ENCODE measurements at regions not wholly inside any gene's neighbourhood (a gene's known extent, or its start where the extent isn't known, plus 50 kb on each side); places are given as distances from the start of the nearest gene placed in this dataset.

DNA sequence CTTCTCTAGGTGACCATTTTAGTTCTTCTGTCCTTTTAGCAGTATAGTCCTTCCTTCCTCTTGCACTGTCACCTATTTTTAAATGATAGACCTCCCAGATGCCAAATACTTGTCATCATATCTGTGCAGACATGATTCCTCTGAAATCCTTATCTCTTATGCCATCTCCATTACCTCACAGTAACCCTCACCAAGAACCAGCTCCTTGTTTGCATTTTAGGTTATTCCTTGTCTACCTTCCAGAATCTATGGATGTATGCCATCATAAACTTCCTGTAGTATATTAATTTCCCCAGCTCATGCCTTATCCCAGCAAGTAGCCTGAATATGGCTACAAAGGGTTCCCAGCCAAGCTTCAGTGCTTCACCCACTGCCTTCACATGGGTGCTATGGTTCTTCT lies 1347.2 kb downstream of the ROBO1 start:
- intact Hi-C loops (cut with micrococcal nuclease): no loop called here
- POLR2A ChIA-PET: no interaction called here
- H3K4me3 Mint-ChIP-seq: no peak overlapping the region
- H3K27me3 Mint-ChIP-seq: no peaks in the 10 kb centered on the region
- no peak overlapping the region for H3K27ac Mint-ChIP-seq
- DNase-seq: no peak
- H3K4me1 Mint-ChIP-seq (ENCODE audit: low read depth): no peaks in the 10 kb centered on the region
- H3K9me3 Mint-ChIP-seq: peaks cover 13% of the 10 kb centered on the region
- CTCF ChIA-PET: no interaction called here
- no peaks in the 10 kb centered on the region for H3K36me3 Mint-ChIP-seq

GRCh38 chr3:78421247-78421966 lies 1346.4 kb downstream of the ROBO1 start:
- CTCF ChIA-PET: no interaction called here
- no peak for DNase-seq
- peaks cover 9% of the 10 kb centered on the region for H3K9me3 Mint-ChIP-seq
- intact Hi-C loops (cut with micrococcal nuclease): no loop called here
- POLR2A ChIA-PET: no interaction called here
- no peak overlapping the region for H3K27ac Mint-ChIP-seq
- no peaks in the 10 kb centered on the region for H3K36me3 Mint-ChIP-seq
- H3K4me1 Mint-ChIP-seq (ENCODE audit: low read depth): no peaks in the 10 kb centered on the region
- H3K27me3 Mint-ChIP-seq: no peaks in the 10 kb centered on the region
- no peak overlapping the region for H3K4me3 Mint-ChIP-seq

- ChIA-PET POLR2A (no interaction called here), CTCF (no interaction called here)
- H3K27me3 Mint-ChIP-seq: no peaks in the 10 kb centered on the region
- no peak for DNase-seq
- peaks cover 14% of the 10 kb centered on the region for H3K9me3 Mint-ChIP-seq
- intact Hi-C loops (cut with micrococcal nuclease): no loop called here
- no peaks in the 10 kb centered on the region for H3K4me1 Mint-ChIP-seq (ENCODE audit: low read depth)
- no peak overlapping the region for H3K4me3 Mint-ChIP-seq
- no peaks in the 10 kb centered on the region for H3K36me3 Mint-ChIP-seq
- no peak overlapping the region for H3K27ac Mint-ChIP-seq
These were observed 1343.1 kb downstream of the ROBO1 start for GRCh38 chr3:78424656-78425055.

DNA sequence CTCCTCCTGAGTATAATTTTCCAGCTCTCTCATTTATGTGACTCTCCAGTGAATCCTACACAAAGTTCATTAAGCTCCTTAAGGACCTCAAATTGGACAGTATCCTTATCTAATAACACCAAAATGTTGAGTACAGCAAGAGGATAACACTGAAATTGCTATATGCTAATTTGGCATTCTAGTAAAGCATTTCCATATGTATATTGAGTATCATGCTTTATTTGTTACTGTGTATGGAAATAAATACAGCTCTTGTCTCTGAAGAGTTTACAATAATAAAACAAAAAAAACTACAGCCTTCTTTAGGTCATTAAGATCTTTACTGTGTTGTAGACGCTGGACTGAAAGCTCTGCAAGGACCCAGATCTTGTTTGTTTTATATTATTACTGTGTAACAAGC lies 1341.3 kb downstream of the ROBO1 start:
- H3K27me3 Mint-ChIP-seq: no peaks in the 10 kb centered on the region
- CTCF ChIA-PET: no interaction called here
- POLR2A ChIA-PET: no interaction called here
- no peaks in the 10 kb centered on the region for H3K4me1 Mint-ChIP-seq (ENCODE audit: low read depth)
- intact Hi-C loops (cut with micrococcal nuclease): no loop called here
- H3K27ac Mint-ChIP-seq: no peak overlapping the region
- H3K36me3 Mint-ChIP-seq: no peaks in the 10 kb centered on the region
- peaks cover 11% of the 10 kb centered on the region for H3K9me3 Mint-ChIP-seq
- no peak for DNase-seq
- no peak overlapping the region for H3K4me3 Mint-ChIP-seq

DNA sequence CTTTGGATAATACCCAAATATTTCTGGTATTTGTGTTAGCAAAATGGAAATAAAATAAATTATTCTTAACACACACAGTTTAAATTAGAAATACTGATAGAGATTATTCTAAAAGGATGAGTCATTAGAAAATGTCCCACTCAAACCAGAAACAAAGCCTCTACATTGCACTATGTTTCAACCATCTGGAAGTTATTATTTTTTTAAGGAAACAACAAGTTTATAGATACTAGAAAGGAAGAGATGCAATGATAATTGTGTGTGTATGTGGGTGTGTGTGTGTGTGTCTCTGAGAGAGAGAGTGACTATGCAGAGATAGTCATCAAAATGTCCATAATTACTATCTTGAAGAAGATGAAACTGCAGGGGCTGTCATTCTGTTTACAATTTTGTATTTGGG lies 1340.5 kb downstream of the ROBO1 start:
- intact Hi-C loops (cut with micrococcal nuclease): no loop called here
- Mint-ChIP-seq H3K4me1 (ENCODE audit: low read depth) (no peaks in the 10 kb centered on the region), H3K27me3 (no peaks in the 10 kb centered on the region), H3K36me3 (no peaks in the 10 kb centered on the region), H3K9me3 (peaks cover 11% of the 10 kb centered on the region), H3K4me3 (no peak overlapping the region), H3K27ac (no peak overlapping the region)
- POLR2A ChIA-PET: no interaction called here
- CTCF ChIA-PET: interaction anchor here (1.2 kb wide), 1 partner anchor 18 kb away, joined by 3 read pairs; no protein-coding TSS in a partner anchor
- no peak for DNase-seq

- Mint-ChIP-seq H3K36me3 (no peaks in the 10 kb centered on the region), H3K27me3 (no peaks in the 10 kb centered on the region), H3K4me1 (ENCODE audit: low read depth) (no peaks in the 10 kb centered on the region), H3K9me3 (peaks cover 9% of the 10 kb centered on the region), H3K4me3 (no peak overlapping the region), H3K27ac (no peak overlapping the region)
- POLR2A ChIA-PET: no interaction called here
- no peak for DNase-seq
- intact Hi-C loops (cut with micrococcal nuclease): no loop called here
- CTCF ChIA-PET: no interaction called here
These were observed 1337.1 kb downstream of the ROBO1 start for GRCh38 chr3:78430741-78431140.

DNA sequence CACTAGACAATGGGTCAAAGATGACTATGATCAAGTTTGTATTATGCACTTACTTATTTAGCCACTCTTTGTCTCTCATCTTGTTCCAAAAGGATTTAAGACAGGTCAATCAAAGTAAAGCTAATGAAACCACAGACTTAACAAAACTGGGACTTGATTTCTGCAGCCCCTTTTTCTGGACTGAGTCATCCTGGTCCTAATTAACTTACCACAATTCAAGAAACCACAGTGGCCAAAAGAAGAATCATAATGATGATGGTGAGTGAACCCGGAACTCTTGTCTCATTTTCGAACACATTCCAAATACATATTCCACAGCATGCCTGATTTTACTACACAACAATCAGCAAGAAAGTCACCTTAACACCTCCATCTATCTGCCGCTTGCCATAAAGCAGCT lies 1333.0 kb downstream of the ROBO1 start:
- intact Hi-C loops (cut with micrococcal nuclease): no loop called here
- no peak for DNase-seq
- Mint-ChIP-seq H3K4me1 (ENCODE audit: low read depth) (no peaks in the 10 kb centered on the region), H3K27ac (no peak overlapping the region), H3K9me3 (peaks cover 8% of the 10 kb centered on the region), H3K4me3 (no peak overlapping the region), H3K36me3 (no peaks in the 10 kb centered on the region), H3K27me3 (no peaks in the 10 kb centered on the region)
- POLR2A ChIA-PET: no interaction called here
- CTCF ChIA-PET: no interaction called here

DNA sequence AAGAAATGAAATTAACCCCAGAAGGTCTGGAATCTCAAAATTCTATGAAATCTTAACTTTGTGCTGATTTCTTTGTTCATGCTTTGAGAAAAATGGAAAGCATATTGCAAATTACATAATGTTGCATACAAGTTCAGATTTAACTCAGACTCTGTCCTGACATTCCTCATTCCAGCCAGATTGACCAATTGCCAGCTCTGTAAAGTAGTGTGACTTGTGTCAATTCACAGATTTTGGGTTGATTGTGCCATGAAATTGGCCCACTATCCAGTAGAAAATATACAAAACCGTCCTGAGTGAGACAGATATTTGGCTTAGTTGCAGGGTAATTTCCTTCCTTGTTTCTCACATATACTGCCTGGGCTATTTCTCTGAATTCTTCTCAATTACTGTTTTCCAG lies 1312.6 kb downstream of the ROBO1 start:
- Mint-ChIP-seq H3K4me1 (ENCODE audit: low read depth) (no peaks in the 10 kb centered on the region), H3K9me3 (peaks cover 20% of the 10 kb centered on the region), H3K36me3 (no peaks in the 10 kb centered on the region), H3K27me3 (no peaks in the 10 kb centered on the region), H3K4me3 (no peak overlapping the region), H3K27ac (no peak overlapping the region)
- DNase-seq: no peak
- ChIA-PET POLR2A (no interaction called here), CTCF (no interaction called here)
- intact Hi-C loops (cut with micrococcal nuclease): no loop called here

DNA sequence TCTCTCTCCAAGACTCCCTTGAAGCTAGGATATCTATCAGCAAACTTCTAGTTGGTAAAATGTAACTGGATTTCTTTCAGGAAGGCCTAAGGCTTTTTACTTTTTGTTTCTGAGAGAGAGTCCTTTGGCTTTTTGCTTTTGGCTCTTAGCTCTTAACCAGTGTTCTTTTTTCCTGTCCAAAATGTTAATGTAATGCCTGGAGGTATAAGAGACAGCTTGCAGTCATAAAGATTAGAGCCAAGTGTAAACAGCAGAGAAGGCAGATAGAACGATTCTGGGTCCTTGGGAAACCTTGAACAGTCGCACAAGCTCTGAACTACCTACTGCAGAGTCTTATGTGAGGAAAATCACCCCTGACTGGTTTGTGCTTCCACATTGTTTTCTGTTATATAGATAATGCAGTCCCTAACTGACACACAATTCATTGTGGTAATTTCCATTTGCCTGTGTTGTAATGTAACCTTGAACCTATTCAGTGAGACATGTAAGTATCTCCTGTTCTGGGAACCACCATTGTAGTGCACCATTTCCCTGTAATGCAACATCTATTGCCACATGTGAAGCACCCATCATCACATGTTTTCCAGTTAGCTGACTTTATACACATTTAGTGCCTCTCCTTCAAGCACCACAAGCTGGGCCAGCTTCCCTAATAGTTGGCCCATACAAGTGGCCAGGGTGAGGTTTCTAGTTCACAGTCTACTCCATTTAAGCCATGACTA lies 1311.9 kb downstream of the ROBO1 start:
- Mint-ChIP-seq H3K4me3 (no peak overlapping the region), H3K27me3 (no peaks in the 10 kb centered on the region), H3K9me3 (peaks cover 20% of the 10 kb centered on the region), H3K36me3 (no peaks in the 10 kb centered on the region), H3K27ac (no peak overlapping the region), H3K4me1 (ENCODE audit: low read depth) (no peaks in the 10 kb centered on the region)
- ChIA-PET POLR2A (no interaction called here), CTCF (no interaction called here)
- intact Hi-C loops (cut with micrococcal nuclease): no loop called here
- DNase-seq: no peak

GRCh38 chr3:78459796-78460195 lies 1308.0 kb downstream of the ROBO1 start:
- no peaks in the 10 kb centered on the region for H3K27me3 Mint-ChIP-seq
- CTCF ChIA-PET: no interaction called here

GRCh38 chr3:78462021-78462420 lies 1305.8 kb downstream of the ROBO1 start:
- Mint-ChIP-seq H3K36me3 (no peaks in the 10 kb centered on the region), H3K27me3 (no peaks in the 10 kb centered on the region), H3K4me3 (no peak overlapping the region), H3K4me1 (ENCODE audit: low read depth) (no peaks in the 10 kb centered on the region), H3K9me3 (peaks cover 46% of the 10 kb centered on the region), H3K27ac (no peak overlapping the region)
- CTCF ChIA-PET: no interaction called here
- DNase-seq: no peak
- intact Hi-C loops (cut with micrococcal nuclease): no loop called here
- POLR2A ChIA-PET: no interaction called here

More at GRCh38 chr3:78459796-78460195, 1308.0 kb downstream of the ROBO1 start:
- Mint-ChIP-seq H3K4me1 (ENCODE audit: low read depth) (no peaks in the 10 kb centered on the region), H3K36me3 (no peaks in the 10 kb centered on the region), H3K4me3 (no peak overlapping the region), H3K9me3 (peaks cover 34% of the 10 kb centered on the region), H3K27ac (no peak overlapping the region)
- intact Hi-C loops (cut with micrococcal nuclease): no loop called here
- POLR2A ChIA-PET: no interaction called here
- DNase-seq: no peak

GRCh38 chr3:78476076-78476475 lies 1291.7 kb downstream of the ROBO1 start:
- no peaks in the 10 kb centered on the region for H3K27me3 Mint-ChIP-seq
- H3K4me1 Mint-ChIP-seq (ENCODE audit: low read depth): no peaks in the 10 kb centered on the region
- intact Hi-C loops (cut with micrococcal nuclease): no loop called here
- ChIA-PET CTCF (no interaction called here), POLR2A (no interaction called here)
- no peak overlapping the region for H3K4me3 Mint-ChIP-seq
- peaks cover 20% of the 10 kb centered on the region for H3K9me3 Mint-ChIP-seq
- no peak overlapping the region for H3K27ac Mint-ChIP-seq
- no peak for DNase-seq
- no peaks in the 10 kb centered on the region for H3K36me3 Mint-ChIP-seq

DNA sequence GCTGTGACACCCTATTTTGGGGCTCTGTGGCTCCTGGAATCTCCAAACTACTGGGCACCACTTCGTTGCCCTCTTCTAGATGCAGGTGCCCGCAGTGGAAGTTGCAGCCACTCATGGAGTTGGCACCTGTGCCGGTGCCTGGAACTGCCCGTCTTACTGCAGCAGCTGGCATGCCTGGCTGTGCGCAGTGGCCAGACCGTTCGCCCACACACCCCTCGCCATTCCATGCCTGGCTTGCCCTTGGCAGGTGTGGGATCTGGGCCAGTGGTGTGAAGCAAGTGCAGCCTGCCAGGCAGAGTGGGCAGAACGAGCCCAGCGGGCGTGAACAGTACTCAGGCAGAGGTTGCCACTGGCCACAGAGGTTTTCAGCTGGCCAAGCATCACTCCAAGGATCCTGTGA lies 1286.7 kb downstream of the ROBO1 start:
- intact Hi-C loops (cut with micrococcal nuclease): no loop called here
- Mint-ChIP-seq H3K36me3 (no peaks in the 10 kb centered on the region), H3K4me3 (no peak overlapping the region), H3K9me3 (peaks cover 2% of the 10 kb centered on the region), H3K4me1 (ENCODE audit: low read depth) (no peaks in the 10 kb centered on the region), H3K27ac (no peak overlapping the region), H3K27me3 (no peaks in the 10 kb centered on the region)
- ChIA-PET POLR2A (no interaction called here), CTCF (no interaction called here)
- no peak for DNase-seq

Data from activated CD4-positive, alpha-beta memory T cell treated with anti-CD3 and anti-CD28 coated beads for 36 hours (primary cell).